HG03342 (cell line): ENCODE measurements at regions not wholly inside any gene's neighbourhood (a gene's known extent, or its start where the extent isn't known, plus 50 kb on each side); places are given as distances from the start of the nearest gene placed in this dataset.
"Not testable (repeated sequence)": the region's sequence is repeated elsewhere in the genome, so short reads cannot be mapped to it uniquely, and the experiment has no call there.

Experiments used
- ATAC-seq: cut with Tn5 transposase; IDR thresholded peaks from one replicate; pipeline ENCODE4 v1.9.1; 2021; ENCODE audit warnings: mild to moderate bottlenecking, moderate library complexity; ENCODE audit not compliant: unreplicated experiment

DNA sequence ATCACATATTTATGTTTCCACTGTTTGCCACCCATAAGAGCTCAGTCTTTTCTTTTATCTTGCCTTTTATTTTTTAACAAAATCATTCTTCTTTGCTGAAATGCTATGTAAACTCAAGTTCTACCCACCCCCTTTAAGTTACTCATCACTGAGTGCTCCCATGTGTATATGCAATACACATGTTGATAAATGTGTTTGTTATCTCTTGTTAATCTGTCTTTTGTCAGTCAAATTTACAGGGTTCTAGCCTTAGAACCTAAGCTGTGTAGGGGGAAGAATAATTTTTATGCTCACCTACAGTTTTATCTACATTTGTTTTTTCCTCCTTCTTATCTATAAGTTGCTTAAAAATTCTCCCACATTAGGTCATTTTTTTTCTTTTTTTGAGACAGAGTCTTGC is 1195.9 kb downstream of the ROBO2 start:
- ATAC-seq: no peak

DNA sequence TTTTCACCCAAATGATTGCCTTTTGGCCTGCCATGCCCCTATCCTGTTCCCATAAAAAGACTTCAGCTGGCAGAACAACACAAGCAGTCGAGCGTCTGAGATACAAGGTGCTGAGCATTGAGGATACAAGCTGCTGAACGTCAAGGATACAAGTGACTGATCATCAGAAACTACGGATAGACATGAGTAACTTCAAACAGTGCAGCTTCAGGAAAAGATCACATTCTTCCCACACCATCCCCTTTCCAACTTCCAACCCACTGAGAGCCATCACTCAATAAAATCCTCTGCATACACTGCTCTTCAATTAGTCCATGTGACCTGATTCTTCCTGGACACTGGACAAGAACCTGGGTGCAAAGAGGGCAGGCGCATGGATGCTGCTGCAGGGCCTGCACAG is 1198.9 kb downstream of the ROBO2 start:
- ATAC-seq: no peak

DNA sequence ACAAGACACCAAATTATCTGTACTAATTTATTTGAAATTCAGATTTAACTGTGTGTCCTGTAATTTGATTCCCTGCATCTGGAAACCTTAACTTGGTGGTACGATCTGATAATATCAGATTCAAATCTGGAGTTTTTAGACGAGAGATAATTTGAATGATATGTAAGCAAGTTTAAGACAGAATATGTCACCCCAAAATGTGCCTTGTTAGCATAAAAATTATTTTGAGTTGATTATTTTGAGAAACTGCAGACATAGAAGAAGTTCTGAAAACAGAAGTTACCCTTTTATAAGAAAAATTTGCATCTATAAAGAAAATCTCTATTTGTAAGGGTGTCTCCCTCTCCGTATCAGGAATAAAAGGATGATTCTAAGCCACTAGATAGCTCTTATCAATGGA is 1202.8 kb downstream of the ROBO2 start:
- no peak for ATAC-seq

DNA sequence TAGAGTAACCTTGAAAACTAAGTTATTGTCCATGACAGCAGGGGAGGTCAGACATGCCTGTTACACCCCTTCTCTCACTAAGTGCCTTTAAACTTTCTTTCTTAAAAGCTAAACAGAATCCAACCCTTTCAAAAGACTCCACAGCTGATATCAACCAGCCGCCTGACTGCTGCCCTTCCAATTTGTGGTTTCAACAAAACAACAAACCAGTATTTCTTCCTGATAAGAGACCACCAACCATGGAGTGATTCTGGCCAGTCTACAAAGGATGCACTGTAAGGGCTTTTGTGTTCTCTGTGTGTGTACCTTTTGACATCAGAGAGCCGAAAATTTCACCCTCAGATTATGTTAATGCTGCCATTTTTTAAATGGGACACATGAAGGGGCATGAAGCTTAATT is 1204.2 kb downstream of the ROBO2 start:
- no peak for ATAC-seq

DNA sequence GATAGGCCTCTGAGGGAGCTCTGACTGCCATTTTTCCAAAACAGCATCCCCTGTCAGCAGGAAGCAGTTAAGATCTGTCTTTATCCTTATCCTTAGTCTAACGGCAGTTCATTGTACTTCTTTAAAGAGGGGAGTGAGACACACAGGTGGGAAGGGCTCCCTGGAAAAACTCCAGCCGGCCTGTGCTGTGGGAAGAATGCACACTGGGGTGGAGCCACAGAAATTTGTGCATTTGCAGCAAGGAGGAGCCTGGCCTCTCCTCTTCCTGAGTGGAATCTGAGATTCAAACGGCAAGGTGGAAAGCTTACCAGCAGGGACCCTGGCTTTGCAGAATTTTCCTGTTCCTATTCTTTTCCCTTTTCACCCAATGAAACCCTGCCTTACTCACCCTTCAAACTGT is 1209.4 kb downstream of the ROBO2 start:
- ATAC-seq: no peak

DNA sequence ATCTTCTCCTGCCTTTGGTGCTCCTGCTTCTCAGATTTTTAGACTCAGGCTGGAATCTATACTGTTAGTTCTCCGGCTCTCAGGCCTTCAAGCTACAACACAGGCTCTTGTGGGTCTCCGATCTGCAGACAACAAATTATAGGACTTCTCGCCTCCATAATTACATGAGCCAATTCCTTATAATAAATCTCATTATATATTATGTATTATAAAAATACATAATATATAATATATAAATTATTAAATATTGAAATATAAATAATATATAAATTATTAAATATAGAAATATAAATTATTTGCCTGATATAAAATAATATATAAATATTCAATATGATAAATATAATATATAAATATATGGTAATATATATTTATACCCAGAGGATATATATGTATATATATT is 1214.0 kb downstream of the ROBO2 start:
- ATAC-seq: no peak

DNA sequence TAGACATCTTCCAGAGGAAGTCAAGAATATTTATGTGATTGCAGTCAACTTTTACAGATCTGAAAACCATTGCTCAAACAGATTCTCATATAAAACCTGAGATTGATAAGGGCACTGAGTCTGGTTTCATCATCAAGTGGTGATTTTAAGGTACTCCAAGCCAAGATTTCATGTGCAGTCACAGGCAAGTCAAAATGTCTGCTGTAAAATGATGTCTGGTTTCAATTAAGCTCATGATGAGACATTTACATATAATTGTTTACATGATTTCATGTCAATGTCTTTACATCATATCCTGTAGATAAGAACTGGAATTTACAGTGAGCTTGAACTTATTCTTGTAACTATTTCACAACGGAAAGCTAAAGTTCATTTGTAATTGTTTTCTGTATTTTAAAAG is 1215.5 kb downstream of the ROBO2 start:
- ATAC-seq: no peak

DNA sequence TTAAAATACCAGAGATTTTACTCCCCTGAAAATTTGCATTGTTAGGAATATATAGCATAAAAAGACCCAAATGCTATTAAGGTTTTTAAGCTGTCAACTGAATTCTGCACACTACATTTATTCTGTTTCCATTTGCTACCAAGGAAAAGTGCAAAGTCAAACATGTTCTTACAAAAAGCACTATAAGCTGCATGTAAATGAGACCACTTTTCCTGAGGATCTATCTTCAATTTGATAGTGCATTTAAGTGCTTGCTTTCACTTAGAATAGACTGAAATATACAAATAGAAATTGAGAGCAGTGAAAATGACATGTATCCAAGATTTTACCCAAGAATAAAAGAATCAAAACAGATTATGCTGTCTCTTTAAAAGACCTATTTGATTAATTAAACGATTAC is 1216.2 kb downstream of the ROBO2 start:
- no peak for ATAC-seq

DNA sequence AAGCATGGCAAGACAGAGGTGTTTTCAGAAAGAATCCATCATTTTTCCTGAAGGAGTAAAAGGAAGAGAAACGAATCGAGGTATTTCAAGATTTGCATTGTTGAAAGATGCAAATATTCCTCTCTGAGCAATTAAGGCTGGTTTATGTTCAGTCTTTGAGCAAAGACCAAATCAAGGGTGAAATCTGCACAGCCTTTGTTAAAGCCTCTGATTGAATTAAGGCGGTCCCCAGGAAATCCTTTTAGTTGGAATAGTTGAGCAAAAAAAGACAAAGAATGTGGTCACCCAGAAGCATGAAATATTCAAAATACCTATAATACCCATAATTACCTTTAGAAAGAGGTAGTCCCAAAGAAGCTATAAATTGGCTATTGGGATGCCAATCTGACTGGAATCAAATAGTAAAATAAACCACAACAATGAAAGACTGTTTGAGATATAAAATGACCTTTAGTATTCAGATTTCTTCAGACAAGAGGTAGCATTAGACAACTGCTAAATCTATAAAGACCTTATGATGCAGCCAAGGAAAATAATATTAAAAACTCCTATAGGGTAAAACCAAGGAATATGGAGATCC is 1218.1 kb downstream of the ROBO2 start:
- no peak for ATAC-seq

DNA sequence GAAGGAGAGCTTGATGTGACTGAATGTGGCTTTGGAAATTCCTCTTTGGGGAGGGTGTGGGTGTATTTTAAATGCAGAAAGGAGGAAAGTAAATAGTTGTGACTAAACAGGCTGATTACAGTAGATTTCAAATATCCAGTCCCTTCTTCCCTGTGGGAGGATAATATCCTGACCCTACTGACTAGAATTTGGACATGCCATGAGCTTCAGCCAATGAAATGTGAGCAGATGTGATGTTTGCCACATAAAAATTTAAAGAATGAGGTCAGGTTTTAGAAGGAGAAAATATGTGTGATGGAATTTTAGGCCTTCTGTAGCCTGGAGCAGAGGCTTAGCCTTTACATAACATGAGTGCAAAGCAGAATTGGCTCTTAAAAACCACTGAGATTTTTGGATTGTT is 1218.9 kb downstream of the ROBO2 start:
- no peak for ATAC-seq

DNA sequence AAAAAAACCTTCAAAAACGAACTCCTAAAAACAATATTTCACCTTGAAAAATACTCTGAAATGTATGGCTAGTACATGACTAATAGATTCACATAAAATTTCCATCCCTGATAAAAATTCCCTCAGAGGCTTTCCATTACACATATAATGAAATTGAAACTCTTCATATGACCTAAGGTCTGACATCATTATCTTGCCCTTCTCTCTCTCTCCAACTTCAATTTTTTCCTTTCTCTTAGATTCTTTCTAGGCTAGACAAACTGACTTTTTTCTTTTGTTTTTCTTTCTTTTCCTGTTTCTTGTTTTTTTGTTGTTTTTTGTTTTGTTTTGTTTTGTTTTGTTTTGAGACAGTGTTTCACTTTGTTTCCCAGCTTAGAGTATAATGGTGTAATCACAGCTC is 1220.5 kb downstream of the ROBO2 start:
- no peak for ATAC-seq

DNA sequence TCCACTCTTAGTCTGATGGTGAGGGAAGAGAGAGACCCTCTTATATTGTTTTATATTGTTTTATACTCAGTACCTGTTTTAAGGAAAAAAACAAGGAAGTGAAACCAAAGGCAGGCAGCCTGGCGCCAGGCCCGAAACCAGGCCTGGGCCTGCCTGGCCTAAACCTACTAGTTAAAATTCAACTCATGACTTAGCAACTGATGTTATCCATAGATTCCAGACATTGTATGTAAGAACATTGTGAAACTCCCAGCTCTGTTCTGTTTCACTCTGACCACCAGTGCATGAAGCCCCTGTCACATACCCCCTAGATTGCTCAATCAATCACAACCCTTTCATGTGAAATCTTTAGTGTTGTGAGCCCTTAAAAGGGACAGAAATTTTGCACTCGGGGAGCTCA is 1226.7 kb downstream of the ROBO2 start:
- not testable (repeated sequence) for ATAC-seq

DNA sequence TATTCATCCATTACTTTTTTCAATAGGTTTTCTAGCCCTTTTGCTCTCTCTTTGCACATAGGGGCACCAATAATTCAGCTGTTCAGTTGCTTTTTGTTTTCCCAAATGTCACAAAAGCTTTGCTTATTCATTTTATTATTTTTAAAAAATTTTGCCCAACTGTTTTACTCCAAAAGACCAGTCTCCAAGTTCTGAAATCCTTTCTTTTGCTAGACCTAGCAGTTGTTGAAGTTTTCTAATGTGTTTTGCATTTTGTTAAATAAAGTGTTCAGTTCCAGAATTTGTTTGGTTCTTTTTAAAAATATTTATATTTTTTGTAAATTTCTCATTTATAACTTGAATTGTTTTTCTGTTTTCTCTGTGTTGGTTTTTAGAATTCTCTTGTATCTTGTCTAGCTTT is 1227.3 kb downstream of the ROBO2 start:
- ATAC-seq: no peak

DNA sequence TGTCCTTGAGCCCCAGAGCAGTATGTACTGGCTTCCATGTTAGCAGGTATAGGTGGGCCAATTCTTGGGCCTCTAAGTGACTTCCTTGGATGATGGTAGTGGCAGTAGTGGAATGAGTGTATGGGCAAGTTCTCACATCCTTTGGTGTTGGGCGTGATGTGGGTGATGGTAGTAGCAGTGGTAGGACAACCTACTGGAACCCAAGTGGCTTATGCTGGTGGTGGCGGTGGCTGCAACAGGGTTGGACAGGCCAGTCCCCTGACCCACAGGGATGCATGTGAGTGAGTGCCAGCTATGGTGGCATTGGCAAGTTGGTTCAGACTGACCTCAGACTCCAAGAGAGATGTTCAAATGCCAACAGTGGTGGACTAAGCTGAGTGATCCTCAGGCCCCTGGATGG is 1228.2 kb downstream of the ROBO2 start:
- ATAC-seq: no peak

DNA sequence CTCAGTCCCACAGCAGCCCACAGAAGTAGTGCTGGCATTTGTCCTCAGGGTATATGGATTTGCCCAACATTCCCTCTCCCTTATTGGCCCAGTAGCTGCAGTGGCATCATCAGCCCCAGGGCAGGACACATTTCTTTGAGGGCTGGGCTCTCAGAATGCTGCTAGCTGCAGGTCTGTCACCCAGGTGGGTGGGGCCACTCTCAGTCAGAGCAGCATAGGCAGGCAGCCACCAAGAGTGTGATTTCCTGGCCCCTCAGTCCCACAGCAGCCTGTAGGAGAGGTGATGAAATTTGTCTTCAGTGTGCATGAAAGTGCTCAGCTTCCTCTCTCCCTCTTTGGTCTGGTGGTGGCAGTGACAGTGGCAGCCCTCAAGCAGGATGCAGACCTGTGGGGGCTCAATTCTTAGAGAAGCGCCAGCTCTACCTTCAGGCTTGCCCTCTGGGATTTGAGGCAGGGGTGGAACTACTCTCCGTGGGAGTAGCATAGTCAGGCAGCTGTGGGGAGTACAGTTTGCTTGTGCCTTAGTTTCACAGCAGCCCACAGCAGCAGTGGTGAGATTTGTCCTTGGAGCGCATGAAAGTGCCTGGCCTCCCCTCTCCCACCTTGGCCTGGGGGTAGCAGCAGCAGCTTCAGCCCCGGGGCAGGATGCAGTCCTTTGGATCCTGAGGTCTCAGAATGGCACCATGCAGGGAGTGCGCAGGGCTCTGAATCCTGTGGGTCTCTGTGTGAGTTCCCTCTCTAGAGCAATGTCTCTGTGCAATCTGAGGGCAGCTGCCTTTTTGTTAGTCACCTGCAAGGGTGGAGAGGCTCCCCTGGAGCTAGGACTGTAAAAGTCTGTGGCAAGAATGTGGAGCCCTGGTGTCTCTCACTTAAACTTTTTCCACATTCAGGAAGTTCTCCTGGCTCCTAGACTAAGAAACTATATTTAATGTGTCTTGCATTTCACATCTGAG is 1229.1 kb downstream of the ROBO2 start:
- ATAC-seq: no peak

DNA sequence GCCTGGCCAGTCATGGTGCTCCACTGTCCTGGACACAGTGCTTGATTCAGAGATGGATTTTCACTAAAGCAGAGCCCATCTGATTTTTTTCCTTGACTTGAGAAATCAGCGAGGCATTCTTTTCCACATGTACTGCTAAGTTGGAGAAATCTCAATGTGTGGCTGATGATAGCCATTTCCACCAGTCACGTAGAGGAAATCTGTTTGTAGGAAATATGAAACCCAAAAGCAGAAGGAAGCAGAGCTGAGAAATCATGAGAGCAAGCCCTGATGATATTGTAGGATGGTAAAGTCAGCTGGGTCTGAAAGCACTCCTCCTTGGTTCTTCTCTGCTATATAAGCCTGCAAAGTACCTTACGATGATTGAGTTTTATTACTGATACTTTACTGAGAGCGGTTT is 1233.4 kb downstream of the ROBO2 start:
- no peak for ATAC-seq

DNA sequence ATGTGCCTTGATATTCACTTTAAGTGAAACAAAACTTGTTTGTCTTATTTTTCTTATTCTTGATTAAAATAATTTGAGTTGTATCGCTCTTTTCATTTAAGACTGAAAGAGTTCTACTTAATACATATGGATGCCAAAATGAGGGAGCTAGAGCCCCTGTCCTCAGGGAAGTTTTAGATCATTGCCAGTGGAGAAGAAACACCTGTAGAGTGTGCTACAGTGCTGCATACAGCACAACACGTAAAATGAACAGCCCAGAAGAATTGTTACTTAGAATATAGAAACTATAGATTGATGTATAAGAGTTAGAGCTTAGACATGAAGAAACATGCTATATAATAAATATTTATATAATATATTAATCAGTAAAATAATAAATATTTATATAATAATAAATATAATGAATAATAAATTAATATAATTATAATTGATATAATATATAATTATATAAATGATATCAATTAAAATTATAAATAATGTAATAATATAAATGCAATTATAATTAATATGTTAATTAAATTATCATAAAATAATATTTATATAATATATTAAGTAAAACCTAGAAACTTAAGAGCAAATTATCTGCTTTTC is 1234.7 kb downstream of the ROBO2 start:
- no peak for ATAC-seq

DNA sequence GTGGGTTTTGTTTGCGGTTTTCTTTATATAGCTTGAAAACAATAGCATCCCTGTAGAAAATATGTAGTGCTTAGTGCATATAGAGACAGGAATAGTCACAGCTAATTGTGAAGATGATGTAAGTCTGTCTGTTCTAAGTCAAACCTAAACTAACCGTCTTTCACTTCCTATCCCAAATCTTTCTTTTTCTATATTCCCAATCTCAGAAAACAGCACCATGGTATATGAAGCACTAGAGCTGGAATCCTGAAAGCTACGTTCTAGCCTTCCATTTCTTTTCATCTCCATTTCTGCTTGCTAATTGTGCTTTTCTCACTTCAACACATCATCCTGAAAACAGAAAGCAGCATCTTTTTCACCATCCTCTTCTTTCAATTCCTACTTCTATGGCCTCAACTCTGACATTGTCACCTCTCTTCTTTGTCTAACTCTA is 1235.5 kb downstream of the ROBO2 start:
- ATAC-seq: no peak

DNA sequence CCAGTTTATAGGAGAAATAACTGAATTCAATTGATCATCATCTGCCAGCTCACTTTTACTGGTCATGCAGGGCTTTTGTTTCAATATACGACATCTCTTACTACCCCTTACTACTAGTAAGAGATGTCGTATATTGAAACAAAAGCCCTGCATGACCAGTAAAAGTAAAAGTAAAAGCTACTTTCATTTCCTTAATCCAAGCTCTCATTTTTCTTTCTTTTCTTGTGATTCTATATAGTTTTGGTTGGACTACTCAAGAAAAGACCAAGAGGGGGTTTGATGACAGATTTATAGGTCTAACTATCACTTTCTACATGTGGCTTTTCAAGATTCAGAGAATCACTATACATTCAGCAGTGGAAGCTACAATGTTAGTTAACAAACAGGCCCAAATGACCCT is 1237.3 kb downstream of the ROBO2 start:
- peak; percentile 58 for ATAC-seq

DNA sequence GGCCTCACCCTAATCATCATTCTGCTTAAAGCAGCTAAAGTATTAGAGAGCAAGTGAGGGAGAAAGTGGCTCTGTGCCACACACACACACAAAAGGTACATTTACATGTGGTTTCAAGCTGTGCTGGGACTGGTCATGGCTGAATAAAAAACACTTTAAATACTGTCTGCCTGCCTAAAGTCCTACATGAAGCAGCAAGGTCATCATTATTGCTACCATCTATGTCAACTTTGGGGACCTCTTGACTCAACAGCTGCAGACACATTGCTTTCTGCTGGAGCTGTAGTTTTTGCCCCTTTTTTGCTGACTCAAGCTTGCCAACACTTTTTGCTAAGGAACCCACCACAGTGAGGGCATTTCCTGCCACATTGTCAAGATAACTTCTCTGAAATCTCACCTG is 1237.9 kb downstream of the ROBO2 start:
- ATAC-seq: no peak

DNA sequence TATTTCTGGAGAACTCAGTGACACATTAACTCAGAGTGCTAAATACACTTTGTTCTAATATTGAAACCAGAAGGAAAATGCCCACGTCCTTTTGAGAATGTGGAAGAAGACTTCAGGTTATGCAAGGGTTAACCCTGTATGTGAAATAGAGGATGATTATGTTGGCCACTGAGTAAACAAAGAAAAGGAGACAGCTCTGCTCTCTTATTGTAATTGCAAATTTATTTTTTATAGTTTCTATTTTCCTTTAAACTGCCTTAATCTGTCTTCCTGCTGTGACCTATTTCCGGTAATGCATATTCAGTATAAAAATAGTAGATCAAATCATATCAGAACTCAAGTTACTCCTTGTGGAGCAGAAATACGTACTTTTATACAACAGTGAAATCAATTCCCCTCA is 1239.2 kb downstream of the ROBO2 start:
- no peak for ATAC-seq

DNA sequence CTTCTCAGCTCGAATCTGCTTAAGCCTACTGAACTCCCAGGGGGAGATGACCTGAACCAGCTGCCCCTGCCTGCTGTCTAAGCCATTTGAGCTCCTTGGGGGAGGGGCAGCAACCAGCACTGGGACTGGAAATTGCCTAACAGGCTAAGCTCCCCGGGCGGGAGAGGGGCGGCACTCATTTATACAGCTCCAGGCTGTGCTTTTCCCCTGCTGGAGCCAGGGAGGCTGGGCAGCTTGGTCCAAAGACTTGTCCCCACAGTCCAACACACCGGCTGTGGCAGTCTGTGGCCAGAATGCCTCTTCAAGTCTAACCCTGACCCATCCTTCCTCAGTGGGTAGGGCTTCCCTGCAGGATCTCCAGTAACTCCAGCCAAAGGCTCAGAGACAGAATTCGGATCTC is 1241.5 kb downstream of the ROBO2 start:
- ATAC-seq: no peak
